ENCODE measurements at regions not wholly inside any gene's neighbourhood (a gene's known extent, or its start where the extent isn't known, plus 50 kb on each side); places are given as distances from the start of the nearest gene placed in this dataset.

DNA sequence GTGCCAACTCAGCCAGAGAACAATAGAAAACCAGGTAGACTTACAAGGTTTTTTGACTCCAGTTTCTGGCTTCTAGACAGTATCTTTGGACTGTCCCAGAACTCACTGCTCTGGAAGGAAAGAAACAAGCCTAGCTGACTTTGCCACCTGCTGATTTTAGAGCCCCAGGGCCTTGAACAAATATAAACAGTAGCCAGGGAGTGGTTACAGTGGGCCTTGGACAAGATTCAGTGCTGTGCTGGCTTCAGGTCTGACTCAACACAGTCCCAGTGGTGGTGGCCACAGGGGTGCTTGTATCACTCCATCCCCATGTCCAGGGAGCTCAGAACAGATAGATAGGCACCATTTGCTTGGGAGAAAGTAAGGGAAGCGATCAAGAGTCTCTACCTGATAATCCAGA lies 694.1 kb upstream of the ADGRL3 start:
- no peak for DNase-seq (ENCODE audit: low spot score)

DNA sequence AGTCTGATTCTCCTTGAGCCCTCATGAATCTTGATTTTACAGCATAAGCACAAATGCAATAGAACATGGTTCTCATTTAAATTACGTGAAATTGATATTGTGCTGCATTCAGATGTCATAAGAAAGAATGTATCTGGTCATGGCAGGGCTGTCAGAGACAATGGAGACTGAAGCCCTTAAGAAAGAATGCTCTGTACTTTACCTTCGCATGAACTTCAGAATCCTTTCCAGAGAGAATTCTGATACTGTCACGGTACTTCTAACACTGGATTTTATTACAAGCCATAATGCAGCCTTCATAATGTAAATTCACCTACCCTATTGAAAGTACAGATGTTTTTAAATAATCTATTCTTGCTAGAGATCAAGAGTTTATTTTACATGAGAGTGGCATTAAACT lies 677.9 kb upstream of the ADGRL3 start:
- no peak for DNase-seq (ENCODE audit: low spot score)

DNA sequence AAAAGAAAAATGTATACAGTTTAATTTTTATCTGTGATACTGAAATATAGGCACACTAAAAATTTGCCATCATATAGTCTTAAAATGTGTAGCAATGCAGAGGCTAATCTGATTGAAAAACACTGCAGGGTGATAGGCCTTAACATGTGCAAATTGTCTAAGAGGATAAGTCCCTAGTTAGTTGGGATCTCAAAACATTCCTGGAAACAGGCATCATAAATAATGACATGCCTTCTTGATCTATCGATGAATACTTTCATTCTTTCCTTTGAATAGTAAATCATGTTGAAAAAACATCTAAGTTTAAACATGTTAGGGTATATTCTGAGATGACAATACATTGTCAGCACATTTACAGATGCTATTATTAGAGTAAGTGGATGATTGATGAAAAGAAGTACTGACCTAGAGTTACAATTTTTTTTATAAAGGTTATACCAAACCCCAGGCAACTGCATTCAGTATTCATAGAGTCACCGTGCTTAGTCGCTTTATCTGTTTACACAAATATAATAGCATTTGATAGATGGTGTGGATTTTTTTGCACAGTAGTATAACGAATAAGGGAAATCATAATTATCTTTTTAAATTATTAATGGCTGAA lies 668.2 kb upstream of the ADGRL3 start:
- no peak for DNase-seq (ENCODE audit: low spot score)

DNA sequence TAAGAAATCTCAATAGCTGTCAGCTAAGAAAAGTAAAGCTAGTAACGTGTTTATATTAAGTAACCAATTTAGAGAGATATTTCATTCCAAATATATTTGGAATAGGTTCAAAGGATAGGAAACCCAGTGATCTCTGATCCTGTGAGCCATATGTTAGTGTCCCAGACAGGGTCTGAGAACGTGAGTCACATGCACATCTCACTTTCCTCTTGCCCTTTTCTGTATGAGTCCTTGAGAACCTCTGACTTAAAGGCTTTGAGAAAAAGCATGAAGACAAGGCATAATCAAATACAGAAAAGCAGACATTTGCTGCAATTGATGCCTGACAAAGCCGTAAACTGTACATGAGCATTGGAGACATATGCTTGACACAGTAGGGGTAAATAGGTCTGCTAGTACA lies 655.1 kb upstream of the ADGRL3 start:
- DNase-seq (ENCODE audit: low spot score), result peak; percentile 1

DNA sequence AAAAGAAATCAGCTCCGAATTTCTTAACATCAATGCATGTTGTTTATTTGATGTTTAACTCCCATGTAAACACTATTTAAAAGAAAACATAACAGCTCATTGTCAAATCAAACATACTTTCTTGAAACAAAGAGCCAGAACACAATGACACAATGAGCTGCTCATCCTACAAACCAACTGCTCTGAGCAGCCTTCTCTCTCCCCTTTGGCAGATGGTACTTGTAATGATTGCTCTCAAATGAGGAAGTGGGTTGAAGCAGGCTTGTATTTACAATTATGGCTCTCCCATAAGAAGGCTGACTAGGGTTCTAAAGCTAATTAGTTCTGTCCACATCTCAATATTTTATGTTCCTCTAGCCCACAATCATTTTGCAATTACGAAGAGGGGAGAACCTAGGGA lies 637.8 kb upstream of the ADGRL3 start:
- no peak for DNase-seq (ENCODE audit: low spot score)

DNA sequence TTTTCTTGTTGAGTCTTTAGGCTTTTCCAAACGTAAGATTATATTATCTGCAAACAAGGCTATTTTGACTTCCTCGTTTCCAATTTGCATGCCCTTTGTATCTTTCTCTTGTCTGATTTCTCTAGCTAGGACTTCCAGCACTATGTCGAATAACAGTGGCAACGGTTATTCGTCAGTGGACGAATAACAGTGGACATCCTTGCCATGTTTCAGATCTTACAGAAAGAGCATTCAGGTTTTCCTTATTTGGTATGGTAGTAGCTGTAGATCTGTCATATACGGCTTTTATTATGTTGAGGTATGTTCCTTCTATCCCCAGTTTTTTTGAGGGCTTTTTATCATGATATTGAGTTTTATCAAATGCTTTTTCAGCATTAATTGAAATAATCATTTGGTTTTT lies 634.6 kb upstream of the ADGRL3 start:
- no peak for DNase-seq (ENCODE audit: low spot score)

DNA sequence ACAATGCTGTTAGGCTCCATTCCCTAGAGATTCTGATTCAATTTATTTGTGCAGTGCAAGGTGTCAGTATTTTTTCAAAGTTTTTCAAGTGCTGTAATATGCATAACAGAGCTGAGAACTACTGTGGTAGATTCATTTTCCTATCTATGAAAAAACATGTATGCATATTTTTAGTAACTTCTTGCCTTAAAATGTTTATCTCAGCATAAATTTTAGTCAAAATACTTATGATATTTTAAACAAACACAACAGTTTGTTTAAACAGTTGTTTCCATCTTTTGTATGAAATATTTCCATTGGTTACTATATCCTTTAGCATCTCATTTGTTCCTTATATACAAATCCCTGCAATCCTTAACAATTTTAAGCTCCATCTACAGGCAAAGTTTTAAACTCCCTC lies 624.8 kb upstream of the ADGRL3 start:
- no peak for DNase-seq (ENCODE audit: low spot score)

DNA sequence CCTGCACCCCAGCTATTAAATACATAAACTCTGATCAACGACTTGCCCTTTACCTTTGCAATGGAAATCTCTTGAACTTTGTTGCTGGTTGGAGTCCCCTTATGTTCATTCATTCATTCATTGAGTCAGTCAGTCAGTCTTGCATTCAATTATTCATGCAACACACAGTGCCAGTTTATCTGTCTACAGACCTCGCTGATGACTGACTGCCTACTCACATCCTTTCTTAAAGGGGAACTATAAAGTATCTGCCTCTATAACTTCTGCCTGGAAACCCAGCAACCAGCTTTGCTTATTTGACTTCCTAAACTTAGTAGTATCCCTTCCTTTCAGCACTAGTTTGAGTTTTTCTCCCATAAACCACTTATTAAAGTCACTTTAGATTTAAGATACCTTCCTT lies 620.8 kb upstream of the ADGRL3 start:
- no peak for DNase-seq (ENCODE audit: low spot score)

DNA sequence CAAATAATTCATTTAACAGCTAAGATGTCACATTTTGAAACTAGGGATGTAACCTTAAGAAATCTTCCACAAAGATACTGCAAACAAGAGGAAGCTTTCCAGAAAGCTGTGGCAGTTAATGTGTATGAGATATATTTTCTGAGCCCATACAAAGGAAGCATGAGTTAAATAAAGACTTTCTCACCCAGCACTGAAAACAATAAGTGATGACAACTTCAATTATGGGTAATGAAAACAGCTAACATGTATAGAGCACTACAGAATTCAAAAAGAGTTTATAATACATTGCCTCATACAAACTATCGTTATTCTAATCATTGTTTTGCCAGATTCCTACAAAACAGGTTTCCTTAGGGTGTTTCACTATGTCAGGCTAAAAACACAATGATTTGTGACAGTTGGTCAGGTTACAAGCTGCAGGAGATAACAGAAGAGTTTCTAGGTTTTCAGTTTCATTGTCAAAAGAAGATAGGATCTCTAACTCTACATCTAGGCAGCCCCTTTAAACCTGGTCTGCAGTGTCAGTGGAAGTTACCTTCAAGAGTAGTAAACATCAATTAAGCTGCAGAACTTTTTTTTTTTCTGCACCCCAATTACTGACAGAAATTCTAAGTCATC lies 618.1 kb upstream of the ADGRL3 start:
- DNase-seq (ENCODE audit: low spot score), result no peak

DNA sequence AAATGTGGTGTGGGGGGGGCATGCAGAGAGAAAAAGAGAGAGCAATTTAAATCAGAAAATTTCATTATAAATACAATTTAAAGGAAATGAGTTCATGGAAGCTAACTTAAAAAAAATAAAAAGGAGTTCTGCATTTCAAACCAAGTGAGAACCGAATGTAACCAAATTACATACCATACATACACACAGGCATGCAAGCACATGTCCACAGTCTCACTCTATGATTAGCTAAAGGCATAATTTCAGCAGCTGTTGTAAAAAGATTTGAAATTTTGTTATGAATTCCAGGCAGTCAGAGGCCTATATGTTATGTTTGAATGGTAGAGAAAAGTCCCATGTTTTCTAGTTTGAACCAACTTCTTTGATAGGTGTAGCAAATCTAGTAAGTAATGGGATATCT lies 611.6 kb upstream of the ADGRL3 start:
- no peak for DNase-seq (ENCODE audit: low spot score)

DNA sequence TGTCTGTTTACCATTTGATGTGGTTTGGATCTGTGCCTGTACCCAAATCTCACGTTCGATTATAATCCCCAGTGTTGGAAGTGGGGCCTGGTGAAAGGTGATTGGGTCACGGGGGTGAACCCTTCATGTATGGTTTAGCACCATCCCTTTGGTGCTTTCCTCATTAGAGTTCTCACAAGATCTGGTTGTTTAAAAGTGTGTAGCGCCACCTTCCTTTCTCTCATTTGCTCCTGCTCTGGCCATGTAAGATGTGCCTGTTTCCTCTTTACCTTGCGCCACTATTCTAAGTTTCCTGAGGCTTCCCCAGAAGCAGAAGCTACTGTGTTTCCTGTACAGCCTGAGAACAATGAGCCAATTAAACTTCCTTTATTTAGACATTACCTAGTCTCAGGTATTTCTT lies 610.7 kb upstream of the ADGRL3 start:
- DNase-seq (ENCODE audit: low spot score), result no peak

DNA sequence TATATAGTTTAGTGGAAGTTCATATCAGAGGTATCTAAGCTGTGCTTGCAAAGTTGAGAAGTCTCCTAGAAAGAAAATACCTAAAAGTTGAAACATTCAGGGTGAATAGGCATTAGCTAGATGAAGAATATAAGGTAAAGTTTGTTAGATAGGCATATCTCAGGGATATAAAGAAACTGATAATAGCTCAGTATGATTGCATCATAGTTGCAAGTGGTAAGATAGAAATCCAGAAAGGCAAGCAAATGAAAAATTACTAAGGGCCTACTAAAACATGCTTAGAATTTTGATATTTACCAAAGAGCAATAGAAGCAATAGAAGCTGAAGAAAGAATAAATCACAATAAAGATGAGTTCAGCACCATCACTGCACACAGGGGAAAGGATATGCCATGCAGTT lies 610.0 kb upstream of the ADGRL3 start:
- no peak for DNase-seq (ENCODE audit: low spot score)

DNA sequence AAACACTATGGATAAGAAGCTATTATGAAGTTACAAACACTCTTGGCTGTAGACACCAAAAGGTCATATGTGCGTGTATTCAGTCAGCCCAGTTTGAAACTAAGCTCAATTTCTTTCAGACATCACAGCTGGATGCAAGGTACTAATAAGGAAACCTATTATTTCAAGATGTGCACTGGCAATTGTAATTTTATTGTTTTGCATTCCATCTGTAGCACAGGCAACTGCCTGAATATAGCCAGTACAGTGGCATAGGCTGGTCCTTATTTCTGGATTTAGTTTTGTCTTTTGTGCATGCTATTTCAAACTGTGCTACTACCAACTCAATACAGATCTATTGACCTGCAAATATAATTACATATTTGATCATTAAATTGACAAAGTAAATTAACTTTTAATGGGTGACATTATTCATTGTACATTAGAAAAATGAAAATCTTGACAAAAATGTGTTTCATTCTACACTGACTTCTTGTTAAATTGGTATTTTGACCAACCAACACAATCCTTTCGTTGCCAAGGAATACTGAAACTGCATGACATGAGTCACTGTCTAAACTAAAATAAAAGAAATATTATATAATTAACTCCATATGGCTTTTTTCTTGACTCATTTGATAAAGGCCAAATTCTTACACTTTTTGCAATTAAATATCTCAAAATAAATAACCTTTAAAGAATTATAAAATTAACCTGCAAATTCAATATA lies 594.3 kb upstream of the ADGRL3 start:
- DNase-seq (ENCODE audit: low spot score), result peak; percentile 58

DNA sequence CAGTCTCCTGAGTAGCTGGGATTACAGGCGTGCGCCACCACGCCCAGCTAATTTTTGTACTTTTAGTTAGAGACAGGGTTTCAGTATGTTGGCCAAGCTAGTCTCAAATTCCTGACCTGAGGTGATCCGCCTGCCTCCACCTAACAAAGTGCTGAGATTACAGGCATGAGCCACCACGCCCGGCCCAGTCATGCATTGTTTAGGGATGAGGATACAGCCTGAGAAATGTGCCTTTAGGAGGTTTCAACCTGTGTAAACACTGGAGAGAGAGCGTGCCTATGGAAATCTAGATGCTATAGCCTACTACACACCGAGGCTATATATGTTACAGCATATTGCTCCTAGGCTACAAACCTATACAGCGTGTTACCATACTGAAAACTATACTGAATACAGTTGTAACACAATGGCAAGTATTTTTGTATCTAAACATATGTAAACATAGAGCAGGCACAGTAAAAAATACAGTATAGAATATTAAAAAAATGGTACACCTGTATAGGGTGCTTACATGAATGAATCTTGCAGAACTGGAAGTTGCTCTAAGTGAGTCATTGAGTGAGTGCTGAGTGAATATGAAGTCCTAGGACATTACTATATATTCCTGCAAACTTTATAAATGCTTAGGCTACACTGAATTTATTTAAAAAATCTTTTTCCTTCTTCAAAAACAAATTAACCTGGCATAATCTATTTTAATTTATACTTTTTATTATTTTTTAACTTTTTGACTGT lies 588.2 kb upstream of the ADGRL3 start:
- DNase-seq (ENCODE audit: low spot score), result no peak

DNA sequence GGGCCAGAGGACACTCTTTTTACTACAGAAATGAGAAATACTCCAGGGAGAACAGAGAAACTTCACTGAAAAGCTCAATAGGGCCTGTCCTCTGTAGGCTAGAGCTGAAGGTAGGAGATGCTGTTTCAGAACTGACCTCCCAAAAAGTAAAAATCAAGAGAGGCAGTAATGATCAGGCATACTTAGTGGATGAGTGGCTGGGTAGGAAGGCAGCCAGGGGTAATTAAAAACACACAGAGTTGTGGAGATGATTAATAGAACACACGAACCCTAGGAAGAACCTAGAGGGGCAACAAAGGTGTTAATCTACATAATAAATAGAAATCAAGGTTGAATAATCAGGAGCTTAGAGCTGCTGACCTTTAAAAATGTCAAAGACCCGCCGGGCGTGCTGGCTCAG lies 582.4 kb upstream of the ADGRL3 start:
- DNase-seq (ENCODE audit: low spot score), result peak; percentile 22

DNA sequence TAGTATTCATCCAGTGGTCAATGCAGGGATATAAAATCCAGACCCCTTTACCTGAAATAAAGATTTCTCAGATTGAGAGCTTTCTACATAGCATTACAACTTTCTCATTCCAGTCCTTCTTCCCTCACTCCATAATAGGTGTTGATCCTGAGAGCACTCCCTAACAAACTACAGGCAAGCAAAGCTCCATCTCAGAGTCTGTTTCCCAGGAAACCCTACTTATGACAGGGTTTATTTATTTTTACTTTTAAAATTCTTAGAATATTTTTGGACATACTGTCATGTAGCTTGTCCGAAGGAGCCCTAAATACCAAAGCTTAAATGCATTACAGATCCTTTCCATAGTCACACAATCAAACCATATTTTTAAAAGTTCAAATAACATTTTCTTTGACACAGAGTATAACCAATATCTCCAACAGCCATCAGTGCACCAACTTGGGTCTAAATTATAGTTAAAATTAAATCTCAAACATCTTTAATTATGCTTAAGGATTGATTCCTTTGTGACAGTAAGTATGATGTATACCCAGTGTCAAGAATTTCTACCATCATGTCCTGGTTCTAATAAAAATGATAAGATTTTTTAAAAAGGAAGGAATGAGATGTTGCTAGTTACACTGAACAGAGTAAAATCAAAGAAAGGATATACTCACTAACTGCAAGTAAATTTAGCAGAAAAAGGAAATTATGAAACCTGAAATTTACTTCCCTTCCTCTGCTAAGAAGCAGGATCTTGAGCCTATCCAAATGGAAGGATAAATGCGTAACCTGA lies 580.4 kb upstream of the ADGRL3 start:
- peak; percentile 32 for DNase-seq (ENCODE audit: low spot score)

DNA sequence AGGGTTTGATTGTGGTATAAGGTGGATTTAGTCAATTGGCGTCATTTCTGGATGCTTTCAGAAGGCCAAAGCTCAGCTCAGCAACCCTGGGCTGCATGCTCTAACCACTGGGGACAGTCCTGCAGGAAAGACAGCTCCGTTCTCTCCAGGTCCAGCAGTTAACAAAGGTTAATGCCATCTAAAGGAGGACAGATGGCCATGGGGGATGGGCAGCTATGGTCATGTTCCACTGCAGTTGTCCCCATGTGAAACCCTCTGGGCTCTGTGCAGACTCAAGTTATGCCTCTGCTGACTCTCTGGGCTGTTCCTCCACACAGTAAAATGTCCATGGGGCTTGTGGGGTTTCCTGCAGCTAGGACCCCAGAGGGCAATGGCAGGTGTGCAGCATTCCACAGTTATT lies 562.1 kb upstream of the ADGRL3 start:
- DNase-seq (ENCODE audit: low spot score), result no peak

DNA sequence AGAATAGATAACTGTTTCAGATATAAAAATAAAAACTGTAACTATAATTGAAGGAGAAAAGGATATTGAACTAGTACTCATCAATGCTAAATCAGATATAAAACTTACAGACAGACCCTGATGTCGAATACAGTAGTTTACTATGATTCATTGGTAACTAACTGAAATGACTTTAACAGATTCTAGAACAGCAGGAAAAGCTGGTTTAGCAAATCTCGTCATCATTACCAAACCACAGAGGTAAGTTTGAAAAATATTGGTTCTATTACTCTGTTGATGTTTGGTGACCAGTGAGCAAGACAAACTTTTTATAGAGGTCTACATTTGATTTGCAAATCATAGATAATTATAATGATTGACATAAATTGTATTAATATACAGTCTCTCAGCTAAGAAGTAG lies 551.4 kb upstream of the ADGRL3 start:
- no peak for DNase-seq (ENCODE audit: low spot score)

DNA sequence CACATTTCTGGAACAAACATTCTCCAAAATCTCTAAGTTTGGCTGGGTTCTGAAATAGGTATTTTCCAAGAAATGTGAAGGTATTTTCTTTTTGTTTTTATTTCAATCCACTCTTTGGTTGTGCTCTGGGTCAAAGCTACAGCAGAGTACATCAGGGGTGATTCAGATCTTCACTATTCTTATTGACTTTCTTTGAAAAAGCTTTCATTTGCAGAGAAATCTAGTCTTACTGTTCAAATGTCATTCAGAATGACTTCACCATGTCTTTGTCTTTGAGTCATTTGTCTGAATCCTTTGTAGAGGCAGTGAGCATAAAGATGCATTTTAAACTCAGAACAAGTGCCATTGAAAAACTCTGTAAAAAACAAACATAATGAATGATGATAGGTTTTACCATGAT lies 547.2 kb upstream of the ADGRL3 start:
- no peak for DNase-seq (ENCODE audit: low spot score)

DNA sequence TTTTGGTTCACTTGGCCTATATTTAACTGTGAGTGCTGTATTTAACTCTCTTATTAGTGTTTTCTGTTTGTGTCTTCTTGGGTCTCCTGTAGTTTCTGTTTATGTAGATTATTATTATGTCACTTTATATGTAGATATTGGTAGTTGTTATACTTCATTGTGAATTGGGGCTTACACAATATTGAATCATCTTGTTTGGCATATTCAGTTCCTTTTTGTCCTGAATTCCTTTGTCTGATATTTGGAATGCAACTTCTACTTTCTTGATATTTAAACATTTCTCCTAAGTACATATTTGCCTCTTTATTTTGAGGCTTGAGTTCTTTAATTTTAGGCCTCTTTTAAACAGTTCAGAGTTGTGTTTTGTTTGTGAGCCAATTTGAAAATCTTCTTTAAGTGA lies 544.8 kb upstream of the ADGRL3 start:
- DNase-seq (ENCODE audit: low spot score), result peak; percentile 20

DNA sequence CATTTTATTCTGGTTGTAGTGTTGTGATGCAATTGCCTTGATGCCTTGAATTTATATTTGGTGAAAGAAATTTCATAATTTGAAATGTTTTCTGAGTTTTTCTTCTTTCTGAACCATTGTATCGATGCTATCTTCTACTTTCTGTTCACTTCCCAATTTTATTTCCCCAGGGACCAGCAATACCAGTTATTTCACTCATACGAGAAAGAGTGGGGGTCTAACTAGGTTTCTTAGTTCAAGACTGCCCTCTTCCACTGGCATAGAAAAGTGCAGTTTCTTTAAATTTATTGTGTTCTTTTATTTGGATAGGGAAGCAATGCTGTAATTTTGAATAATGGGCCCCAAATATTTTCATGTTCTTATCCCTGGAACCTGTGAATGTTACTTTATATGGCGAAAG lies 544.0 kb upstream of the ADGRL3 start:
- DNase-seq (ENCODE audit: low spot score), result no peak

DNA sequence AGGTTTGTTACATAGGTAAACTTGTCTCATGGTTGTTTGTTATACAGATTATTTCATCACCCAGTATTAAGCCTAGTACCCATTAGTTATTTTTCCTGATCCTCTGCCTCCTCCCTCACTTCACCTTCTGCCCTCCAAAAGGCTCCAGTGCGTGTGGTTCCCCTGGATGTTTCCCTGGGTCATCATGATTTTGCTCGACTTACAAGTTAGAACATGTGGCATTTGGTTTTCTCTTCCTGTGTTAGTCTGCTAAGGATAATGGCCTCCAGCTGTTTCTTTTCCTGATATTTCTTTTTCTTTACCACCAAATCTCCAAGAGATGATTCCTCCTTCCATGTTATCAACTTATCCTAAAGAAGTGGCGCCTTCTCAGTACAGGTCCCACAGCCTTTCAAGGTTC lies 543.1 kb upstream of the ADGRL3 start:
- no peak for DNase-seq (ENCODE audit: low spot score)

Measured in GM03348 (cell line).